ENCODE measurements at regions not wholly inside any gene's neighbourhood (a gene's known extent, or its start where the extent isn't known, plus 50 kb on each side); places are given as distances from the start of the nearest gene placed in this dataset.

GRCh38 chr11:69945157-69945556, 125.9 kb upstream of the FGF3 start (continued):
- TF ChIP-seq POLR2AphosphoS5 (IDR thresholded peaks at IDR 0.05; ENCODE audit: low read depth, low read length) (no peak), GTF2F1 (IDR thresholded peaks at IDR 0.05; ENCODE audit: borderline replicate concordance, low read depth, low read length) (no peak), RBBP5 (IDR thresholded peaks at IDR 0.05; ENCODE audit: borderline replicate concordance, low read depth, low read length) (no peak), NANOG (IDR thresholded peaks at IDR 0.05; ENCODE audit: insufficient read depth, low read depth, low read length, poor library complexity, severe bottlenecking) (no peak), SAP30 (IDR thresholded peaks at IDR 0.05; ENCODE audit: insufficient read depth, insufficient replicate concordance, low read length) (no peak), NRF1 (IDR thresholded peaks at IDR 0.05; ENCODE audit: low read depth, low read length) (no peak), HDAC6 (IDR thresholded peaks at IDR 0.05; ENCODE audit: low read depth, low read length) (no peak)
